ENCODE measurements at regions not wholly inside any gene's neighbourhood (a gene's known extent, or its start where the extent isn't known, plus 50 kb on each side); places are given as distances from the start of the nearest gene placed in this dataset.

- no peak for DNase-seq (ENCODE audit: low read depth)
Measured at GRCh38 chr7:31398815-31399214, 58.3 kb upstream of the NEUROD6 start.

- DNase-seq (ENCODE audit: low read depth), result no peak
Measured at GRCh38 chr7:31407178-31407676, 66.7 kb upstream of the NEUROD6 start.

GRCh38 chr7:31408140-31408729 is 67.7 kb upstream of the NEUROD6 start:
- DNase-seq (ENCODE audit: low read depth), result no peak

GRCh38 chr7:31410265-31410664 is 69.7 kb upstream of the NEUROD6 start:
- no peak for DNase-seq (ENCODE audit: low read depth)

- no peak for DNase-seq (ENCODE audit: low read depth)
Measured at GRCh38 chr7:31411416-31411815, 70.9 kb upstream of the NEUROD6 start.

- DNase-seq (ENCODE audit: low read depth), result no peak
Measured at GRCh38 chr7:31413766-31414165, 73.2 kb upstream of the NEUROD6 start.

- no peak for DNase-seq (ENCODE audit: low read depth)
Measured at GRCh38 chr7:31416381-31416870, 75.9 kb upstream of the NEUROD6 start.

- DNase-seq (ENCODE audit: low read depth), result no peak
Measured at GRCh38 chr7:31418928-31419327, 78.4 kb upstream of the NEUROD6 start.

- no peak for DNase-seq (ENCODE audit: low read depth)
Measured at GRCh38 chr7:31419505-31420055, 79.1 kb upstream of the NEUROD6 start.

GRCh38 chr7:31420948-31421347 is 80.4 kb upstream of the NEUROD6 start:
- DNase-seq (ENCODE audit: low read depth), result no peak

- DNase-seq (ENCODE audit: low read depth), result no peak
Measured at GRCh38 chr7:31421607-31422006, 81.1 kb upstream of the NEUROD6 start.

- no peak for DNase-seq (ENCODE audit: low read depth)
Measured at GRCh38 chr7:31423994-31424393, 83.5 kb upstream of the NEUROD6 start.

GRCh38 chr7:31432176-31432575 is 81.7 kb upstream of the ITPRID1 start:
- peak; percentile 35 for DNase-seq (ENCODE audit: low read depth)

- DNase-seq (ENCODE audit: low read depth), result no peak
Measured at GRCh38 chr7:31432836-31433340, 81.0 kb upstream of the ITPRID1 start.

GRCh38 chr7:31437250-31437865 is 76.5 kb upstream of the ITPRID1 start:
- no peak for DNase-seq (ENCODE audit: low read depth)

GRCh38 chr7:31439165-31439564 is 74.7 kb upstream of the ITPRID1 start:
- DNase-seq (ENCODE audit: low read depth), result no peak

- DNase-seq (ENCODE audit: low read depth), result no peak
Measured at GRCh38 chr7:31440511-31440910, 73.4 kb upstream of the ITPRID1 start.

GRCh38 chr7:31442626-31443025 is 71.3 kb upstream of the ITPRID1 start:
- DNase-seq (ENCODE audit: low read depth), result no peak

GRCh38 chr7:31443457-31443856 is 70.4 kb upstream of the ITPRID1 start:
- no peak for DNase-seq (ENCODE audit: low read depth)

GRCh38 chr7:31444196-31444595 is 69.7 kb upstream of the ITPRID1 start:
- no peak for DNase-seq (ENCODE audit: low read depth)

GRCh38 chr7:31445686-31446355 is 68.1 kb upstream of the ITPRID1 start:
- DNase-seq (ENCODE audit: low read depth), result no peak

GRCh38 chr7:31448649-31449048 is 65.2 kb upstream of the ITPRID1 start:
- no peak for DNase-seq (ENCODE audit: low read depth)
